ENCODE measurements at regions not wholly inside any gene's neighbourhood (a gene's known extent, or its start where the extent isn't known, plus 50 kb on each side); places are given as distances from the start of the nearest gene placed in this dataset.

GRCh38 chr2:216557820-216558219 is 59.2 kb downstream of the RPL37A start:
- TF ChIP-seq POLR2A (IDR thresholded peaks at IDR 0.05; ENCODE audit: low read depth, low read length): no peak
- TF ChIP-seq MAZ (IDR thresholded peaks at IDR 0.05; ENCODE audit: borderline replicate concordance, low read depth, low read length): no peak
- TF ChIP-seq CTCF (conservative IDR thresholded peaks at IDR 0.05; ENCODE audit: low read depth, low read length): no peak
- no peak for TF ChIP-seq RAD21 (IDR thresholded peaks at IDR 0.05; ENCODE audit: low read length)
